ENCODE measurements at regions not wholly inside any gene's neighbourhood (a gene's known extent, or its start where the extent isn't known, plus 50 kb on each side); places are given as distances from the start of the nearest gene placed in this dataset.
"Not testable (repeated sequence)": the region's sequence is repeated elsewhere in the genome, so short reads cannot be mapped to it uniquely, and the experiment has no call there.

DNA sequence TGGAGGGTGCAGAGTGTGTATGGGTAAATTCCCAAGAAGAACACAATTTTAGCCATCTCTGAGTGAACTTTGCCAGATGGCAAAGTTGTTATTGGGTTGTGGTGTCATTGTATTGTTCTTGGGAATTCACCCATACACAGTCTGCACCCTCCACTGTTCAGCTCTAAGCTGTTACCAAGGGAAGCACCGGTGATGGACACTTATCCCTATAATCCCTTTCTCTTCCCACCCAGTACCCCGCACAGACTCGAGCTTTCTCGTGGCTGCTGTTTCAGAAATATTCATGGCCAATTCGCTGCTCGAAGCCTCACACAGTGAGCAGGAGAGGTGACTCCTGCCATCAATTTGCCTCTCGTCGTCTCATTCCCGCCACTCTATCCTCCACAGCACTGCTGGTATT is 95.7 kb upstream of the PALMD start:
- Histone ChIP-seq H3K4me1 (no peaks in the 10 kb centered on the region), H3K27me3 (ENCODE audit: low read depth) (no peaks in the 10 kb centered on the region), H3K27ac (no peak overlapping the region), H3K36me3 (no peaks in the 10 kb centered on the region), H3K9me3 (no peaks in the 10 kb centered on the region), H3K4me3 (no peak overlapping the region)
- no peak for DNase-seq
- TF ChIP-seq, protein P1, sequence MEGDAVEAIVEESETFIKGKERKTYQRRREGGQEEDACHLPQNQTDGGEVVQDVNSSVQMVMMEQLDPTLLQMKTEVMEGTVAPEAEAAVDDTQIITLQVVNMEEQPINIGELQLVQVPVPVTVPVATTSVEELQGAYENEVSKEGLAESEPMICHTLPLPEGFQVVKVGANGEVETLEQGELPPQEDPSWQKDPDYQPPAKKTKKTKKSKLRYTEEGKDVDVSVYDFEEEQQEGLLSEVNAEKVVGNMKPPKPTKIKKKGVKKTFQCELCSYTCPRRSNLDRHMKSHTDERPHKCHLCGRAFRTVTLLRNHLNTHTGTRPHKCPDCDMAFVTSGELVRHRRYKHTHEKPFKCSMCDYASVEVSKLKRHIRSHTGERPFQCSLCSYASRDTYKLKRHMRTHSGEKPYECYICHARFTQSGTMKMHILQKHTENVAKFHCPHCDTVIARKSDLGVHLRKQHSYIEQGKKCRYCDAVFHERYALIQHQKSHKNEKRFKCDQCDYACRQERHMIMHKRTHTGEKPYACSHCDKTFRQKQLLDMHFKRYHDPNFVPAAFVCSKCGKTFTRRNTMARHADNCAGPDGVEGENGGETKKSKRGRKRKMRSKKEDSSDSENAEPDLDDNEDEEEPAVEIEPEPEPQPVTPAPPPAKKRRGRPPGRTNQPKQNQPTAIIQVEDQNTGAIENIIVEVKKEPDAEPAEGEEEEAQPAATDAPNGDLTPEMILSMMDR (IDR thresholded peaks at IDR 0.05), result no peak
- ATAC-seq, result no peak
- intact Hi-C loops (cut with DNase I), result no loop called here

GRCh38 chr1:99551812-99552614 is 93.9 kb upstream of the PALMD start:
- no peak for ATAC-seq
- Histone ChIP-seq H3K27me3 (ENCODE audit: low read depth) (no peaks in the 10 kb centered on the region), H3K4me3 (no peak overlapping the region), H3K36me3 (no peaks in the 10 kb centered on the region), H3K9me3 (no peaks in the 10 kb centered on the region), H3K27ac (no peak overlapping the region), H3K4me1 (no peaks in the 10 kb centered on the region)
- TF ChIP-seq, protein P1 (IDR thresholded peaks at IDR 0.05), result no peak
- intact Hi-C loops (cut with DNase I), result no loop called here
- DNase-seq, result no peak

GRCh38 chr1:99553301-99553700 is 92.6 kb upstream of the PALMD start:
- Histone ChIP-seq H3K4me3 (no peak overlapping the region), H3K4me1 (no peaks in the 10 kb centered on the region), H3K27me3 (ENCODE audit: low read depth) (no peaks in the 10 kb centered on the region), H3K27ac (no peak overlapping the region), H3K9me3 (no peaks in the 10 kb centered on the region), H3K36me3 (no peaks in the 10 kb centered on the region)
- intact Hi-C loops (cut with DNase I), result no loop called here
- ATAC-seq (no peak), DNase-seq (no peak)
- TF ChIP-seq, protein P1 (IDR thresholded peaks at IDR 0.05), result no peak

DNA sequence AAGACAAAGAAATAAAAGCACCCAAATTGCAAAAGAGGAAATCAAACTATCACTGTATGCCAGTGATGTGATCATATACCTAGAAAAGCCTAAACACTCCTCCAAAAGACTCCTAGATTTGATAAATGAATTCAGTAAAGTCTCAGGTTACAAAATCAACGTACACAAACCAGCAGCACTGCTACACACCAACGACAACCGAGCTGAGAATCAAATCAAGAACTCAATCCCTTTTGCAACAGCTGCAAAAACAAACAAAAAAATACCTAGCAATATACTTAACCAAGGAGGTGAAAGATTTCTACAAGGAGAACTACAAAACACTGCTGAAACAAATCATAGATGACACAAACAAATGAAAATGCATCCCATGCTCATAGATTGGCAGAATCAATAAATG is 92.1 kb upstream of the PALMD start:
- H3K4me1 ChIP-seq; DNase-seq; ATAC-seq; H3K4me3 ChIP-seq; intact Hi-C loops (cut with DNase I); H3K36me3 ChIP-seq; H3K27me3 ChIP-seq (ENCODE audit: low read depth); H3K9me3 ChIP-seq; H3K27ac ChIP-seq: not testable (repeated sequence)

DNA sequence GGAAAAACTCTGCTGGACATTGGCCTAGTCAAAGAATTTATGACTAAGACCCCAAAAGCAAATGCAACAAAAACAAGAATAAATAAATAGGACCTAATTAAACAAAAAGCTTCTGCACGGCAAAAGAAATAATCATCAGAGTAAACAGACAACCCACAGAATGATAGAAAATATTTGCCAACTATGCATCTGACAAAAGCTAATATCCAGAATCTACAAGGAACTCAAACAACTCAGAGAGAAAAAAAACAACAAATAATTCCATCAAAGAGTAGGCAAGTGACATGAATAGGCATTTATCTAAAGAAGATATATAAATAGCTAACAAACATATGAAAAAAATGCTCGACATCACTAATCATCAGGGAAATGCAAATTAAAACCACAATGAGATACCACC is 91.2 kb upstream of the PALMD start:
- no peaks in the 10 kb centered on the region for H3K4me1 ChIP-seq
- ATAC-seq (no peak), DNase-seq (no peak)
- no peak overlapping the region for H3K27ac ChIP-seq
- no peak overlapping the region for H3K4me3 ChIP-seq
- H3K27me3 ChIP-seq (ENCODE audit: low read depth), result no peaks in the 10 kb centered on the region
- TF ChIP-seq, protein P1 (IDR thresholded peaks at IDR 0.05), result no peak
- H3K36me3 ChIP-seq, result no peaks in the 10 kb centered on the region
- intact Hi-C loops (cut with DNase I), result no loop called here
- no peaks in the 10 kb centered on the region for H3K9me3 ChIP-seq

DNA sequence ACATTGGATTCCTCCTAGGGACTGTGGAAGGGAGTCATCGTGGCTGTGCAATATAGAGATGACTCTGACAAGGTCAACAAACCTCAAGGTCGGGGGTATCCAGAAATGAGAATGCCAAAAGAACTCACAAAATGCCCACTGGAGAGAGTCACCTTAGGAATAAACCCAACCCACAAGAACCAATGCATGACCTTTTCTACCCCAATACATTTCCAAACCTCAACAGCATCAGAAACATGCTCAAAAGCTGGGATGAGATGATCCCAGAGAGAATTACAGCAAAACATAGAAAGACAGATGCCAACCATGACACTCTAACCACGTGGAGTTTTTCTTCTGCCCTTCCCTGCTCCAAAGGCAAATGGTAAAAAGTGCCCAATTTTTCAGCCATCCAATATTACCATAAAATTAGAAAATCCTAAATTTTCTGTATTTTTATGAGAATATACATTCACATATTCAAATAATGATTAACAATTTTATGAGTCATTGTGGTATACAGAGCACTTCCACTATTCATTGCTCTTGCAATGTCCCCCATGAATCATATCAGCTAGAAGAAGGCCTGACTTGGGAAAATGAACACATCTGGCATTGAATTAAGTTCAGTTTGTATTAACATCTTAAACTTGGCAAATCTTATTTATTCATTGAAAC is 88.2 kb upstream of the PALMD start:
- H3K27ac ChIP-seq, result no peak overlapping the region
- H3K36me3 ChIP-seq, result no peaks in the 10 kb centered on the region
- DNase-seq (no peak), ATAC-seq (no peak)
- intact Hi-C loops (cut with DNase I), result no loop called here
- no peak overlapping the region for H3K4me3 ChIP-seq
- H3K4me1 ChIP-seq, result no peaks in the 10 kb centered on the region
- TF ChIP-seq, protein P1 (IDR thresholded peaks at IDR 0.05), result no peak
- H3K27me3 ChIP-seq (ENCODE audit: low read depth), result no peaks in the 10 kb centered on the region
- no peaks in the 10 kb centered on the region for H3K9me3 ChIP-seq
